Islet precursor cell (in vitro differentiated cells): ENCODE measurements at regions not wholly inside any gene's neighbourhood (a gene's known extent, or its start where the extent isn't known, plus 50 kb on each side); places are given as distances from the start of the nearest gene placed in this dataset.
A peak's percentile ranks its signal among the peaks of the same experiment; 100 is the strongest.

Experiments used
- DNase-seq: peaks from one replicate; pipeline ENCODE4 v3.0.0-alpha.2; 2018

GRCh38 chr2:185152186-185152585, 553.9 kb downstream of the ZNF804A start:
- no peak for DNase-seq

GRCh38 chr2:185161701-185162100, 563.4 kb downstream of the ZNF804A start:
- DNase-seq = no peak

DNA sequence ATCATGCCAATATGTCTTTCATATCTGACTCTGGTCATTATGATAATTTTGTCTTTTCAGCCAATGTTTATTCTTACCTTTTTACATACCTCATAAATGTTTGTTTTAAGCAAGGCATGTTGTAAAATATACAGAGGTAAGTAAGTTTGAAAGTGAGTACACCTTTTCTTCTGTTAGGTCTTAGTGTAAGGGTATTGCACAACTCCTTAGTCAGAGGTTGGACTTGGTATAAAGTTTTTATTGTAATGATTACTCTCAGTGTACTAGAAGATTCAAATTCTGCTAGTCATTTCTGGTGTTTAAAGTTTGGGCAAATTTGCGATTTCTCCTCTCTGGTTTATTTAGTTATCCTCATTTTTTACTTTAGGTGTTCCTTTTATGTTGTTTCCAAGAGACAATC, 564.3 kb upstream of the FSIP2 start:
- DNase-seq = no peak

GRCh38 chr2:185179743-185180142, 558.9 kb upstream of the FSIP2 start:
- DNase-seq = no peak

GRCh38 chr2:185181901-185182300, 556.7 kb upstream of the FSIP2 start:
- no peak for DNase-seq

GRCh38 chr2:185185044-185185443, 553.6 kb upstream of the FSIP2 start:
- no peak for DNase-seq

GRCh38 chr2:185187421-185187820, 551.2 kb upstream of the FSIP2 start:
- DNase-seq = peak; percentile 61

DNA sequence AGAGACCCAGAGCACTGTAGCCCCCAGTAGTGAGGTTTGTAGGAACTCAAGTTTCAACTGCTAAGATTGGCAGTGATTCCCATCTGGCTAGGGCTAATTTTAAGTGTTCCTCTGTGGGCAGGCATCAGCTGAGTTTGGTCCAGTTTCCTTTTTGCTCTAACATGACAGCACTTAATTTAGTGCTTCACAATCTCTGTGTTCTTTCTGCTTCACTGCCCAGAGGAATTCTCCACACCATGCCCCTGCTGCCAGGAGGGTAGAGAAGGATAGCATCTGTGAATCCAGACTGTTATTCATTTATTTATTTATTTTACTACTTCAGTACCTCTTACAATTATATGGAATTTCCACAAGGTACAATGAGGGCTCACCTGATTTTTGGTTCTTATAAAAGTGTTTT, 549.9 kb upstream of the FSIP2 start:
- DNase-seq = no peak

DNA sequence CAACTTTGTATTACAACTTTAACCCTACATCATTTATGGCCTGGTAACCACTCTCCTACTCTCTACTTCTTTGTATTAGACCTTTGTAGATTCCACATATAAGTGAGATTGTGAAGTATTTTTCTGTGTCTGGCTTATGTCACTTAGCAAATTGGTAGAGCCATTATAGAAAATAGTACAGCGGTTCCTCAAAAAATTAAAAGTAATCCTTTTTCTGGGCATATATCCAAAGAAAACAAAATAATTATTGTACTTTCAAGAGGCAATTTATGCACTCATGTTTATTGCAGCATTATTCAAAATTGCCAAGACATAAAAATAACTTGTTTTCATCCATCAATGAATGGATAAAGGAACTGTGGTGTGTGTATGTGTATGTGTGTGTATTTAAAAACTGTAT, 537.5 kb upstream of the FSIP2 start:
- DNase-seq = no peak

GRCh38 chr2:185202381-185202780, 536.2 kb upstream of the FSIP2 start:
- no peak for DNase-seq

DNA sequence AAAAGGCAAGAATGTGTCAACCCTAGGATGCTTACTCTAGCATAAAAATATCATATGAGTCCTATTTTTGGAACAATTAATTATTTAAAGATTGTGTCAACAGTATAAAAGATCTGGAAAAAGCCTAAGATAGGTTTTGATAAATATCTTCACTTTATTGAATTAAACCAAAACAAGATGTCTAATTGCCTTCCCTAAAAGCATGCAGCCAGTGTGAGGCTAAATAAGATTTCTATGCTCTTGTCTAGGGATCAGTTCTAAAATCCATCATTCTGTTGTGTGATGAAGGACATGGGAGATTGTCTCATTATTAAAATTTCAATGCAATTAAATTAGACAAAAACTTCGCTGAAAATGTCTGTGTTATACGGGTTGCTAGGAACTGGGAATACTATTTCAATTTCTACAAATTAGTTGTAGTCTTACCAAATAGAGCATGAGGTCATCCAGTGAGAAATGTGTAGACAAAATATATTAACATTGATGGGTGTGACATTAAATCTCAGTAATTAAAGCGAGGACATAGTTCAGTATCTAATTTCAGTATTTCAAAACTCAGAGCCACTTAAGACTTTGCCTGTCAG, 535.6 kb upstream of the FSIP2 start:
- DNase-seq = no peak

DNA sequence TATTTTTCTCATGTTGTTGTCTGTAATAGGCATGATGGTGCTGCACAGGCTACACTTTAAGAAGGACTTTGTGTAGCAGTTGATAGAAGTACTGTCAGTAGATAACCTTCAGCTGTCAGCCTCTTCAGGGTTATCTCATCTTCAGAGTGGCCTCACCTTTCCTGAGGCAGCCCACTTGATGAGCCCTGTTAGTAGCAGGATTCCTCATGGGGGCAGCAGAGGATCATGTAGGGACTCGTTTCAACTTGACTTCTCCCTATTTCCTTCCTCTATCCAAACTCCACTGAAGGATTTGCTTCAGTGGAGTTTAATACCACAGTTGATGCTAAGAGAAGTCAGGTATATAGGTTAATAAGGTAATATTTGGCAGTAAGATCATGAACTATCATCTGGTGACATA, 530.3 kb upstream of the FSIP2 start:
- peak; percentile 82 for DNase-seq

- DNase-seq = no peak
Measured at GRCh38 chr2:185215497-185215896, 523.1 kb upstream of the FSIP2 start.

DNA sequence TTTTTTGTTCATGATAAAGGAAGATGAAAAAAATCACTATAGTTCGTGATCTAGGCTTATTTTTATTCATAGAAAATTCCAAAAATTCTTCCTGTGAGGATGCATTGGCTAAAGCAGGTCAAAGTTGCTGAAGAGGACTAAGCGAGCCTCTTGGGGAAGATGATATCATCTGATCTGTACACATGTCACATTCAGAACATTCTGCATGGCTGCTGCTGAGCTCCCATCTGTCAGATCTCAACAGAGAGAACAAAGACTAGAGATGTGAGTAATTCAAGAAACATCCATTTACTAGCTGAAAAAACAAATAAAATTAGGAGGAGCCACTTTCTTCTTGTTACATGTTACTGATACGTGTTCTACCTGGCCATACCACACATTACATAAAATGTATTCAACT, 518.6 kb upstream of the FSIP2 start:
- DNase-seq = peak; percentile 80

DNA sequence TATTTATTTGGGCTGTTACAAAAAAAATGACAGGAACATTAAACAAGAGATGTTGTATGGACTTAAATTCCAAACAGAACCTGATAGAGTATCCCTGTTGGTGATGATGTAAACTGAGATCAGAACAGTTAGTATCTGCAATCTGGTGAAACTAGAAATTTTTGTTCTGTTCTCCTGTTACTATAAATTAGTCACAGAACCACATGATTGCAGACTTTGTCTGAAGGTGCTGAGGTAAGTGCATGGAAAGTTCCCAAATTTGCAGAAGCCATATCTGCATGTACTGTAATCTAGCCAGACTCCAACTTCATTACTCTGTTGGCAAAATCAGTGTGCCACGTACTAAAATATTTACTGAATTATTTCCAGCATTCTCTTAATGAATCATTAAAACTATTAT, 516.3 kb upstream of the FSIP2 start:
- no peak for DNase-seq

DNA sequence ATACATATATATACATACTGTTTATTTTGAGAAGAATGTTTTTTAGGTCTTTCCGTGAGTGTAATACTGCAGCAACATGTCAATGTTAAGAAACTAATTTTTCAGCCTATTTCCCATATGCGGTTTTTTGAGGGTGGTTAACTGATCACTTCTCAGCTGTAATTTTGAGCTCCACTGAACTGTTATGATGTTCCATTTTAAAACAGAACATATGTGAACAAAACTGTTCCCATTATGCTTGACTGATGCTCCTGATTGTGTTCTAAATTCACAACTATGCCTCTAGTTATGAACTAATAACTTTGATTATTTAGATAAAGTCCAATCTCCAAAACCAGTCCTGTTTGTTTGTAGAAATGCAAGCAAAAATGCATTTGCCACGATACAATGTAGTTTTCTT, 511.2 kb upstream of the FSIP2 start:
- no peak for DNase-seq

DNA sequence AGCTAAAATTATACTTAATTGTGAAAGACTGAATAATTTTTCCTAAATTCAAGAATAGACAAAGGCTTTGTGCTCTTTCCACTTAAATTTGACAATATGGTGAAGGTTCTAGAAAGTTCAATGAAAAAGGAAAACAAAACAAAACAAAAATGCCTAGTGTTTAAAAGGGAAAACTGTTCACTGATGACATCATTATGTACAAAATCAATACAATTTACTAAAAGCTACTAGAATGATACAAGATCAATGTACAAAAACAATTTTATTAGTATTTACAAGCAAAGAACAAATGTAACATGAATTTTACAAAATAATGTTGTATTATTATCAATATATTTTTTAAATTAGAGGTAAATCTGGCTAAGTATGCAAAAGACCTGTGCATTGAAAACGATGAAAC, 499.1 kb upstream of the FSIP2 start:
- no peak for DNase-seq

- no peak for DNase-seq
Measured at GRCh38 chr2:185240796-185241195, 497.8 kb upstream of the FSIP2 start.

- DNase-seq = no peak
Measured at GRCh38 chr2:185241556-185241955, 497.0 kb upstream of the FSIP2 start.

- no peak for DNase-seq
Measured at GRCh38 chr2:185242462-185242861, 496.1 kb upstream of the FSIP2 start.

DNA sequence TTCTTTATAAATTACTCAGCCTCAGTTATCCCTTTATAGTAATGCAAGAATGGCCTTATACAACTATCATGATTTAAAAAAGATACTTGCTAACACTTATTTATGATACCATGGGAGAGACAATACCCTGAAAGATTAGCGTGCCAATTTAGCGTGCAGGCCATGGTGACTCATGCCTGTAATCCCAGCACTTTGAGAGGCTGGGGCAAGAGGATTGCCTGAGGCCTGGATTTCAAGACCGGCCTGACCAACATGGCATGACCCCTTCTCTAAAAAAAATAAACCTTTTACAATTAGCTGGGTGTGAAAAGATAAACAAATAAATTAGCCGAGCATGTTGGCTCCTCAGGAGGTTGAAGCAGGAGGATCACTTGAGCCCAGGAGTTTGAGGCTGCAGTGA, 493.4 kb upstream of the FSIP2 start:
- DNase-seq = no peak

GRCh38 chr2:185245806-185246205, 492.8 kb upstream of the FSIP2 start:
- no peak for DNase-seq

- no peak for DNase-seq
Measured at GRCh38 chr2:185246717-185247116, 491.9 kb upstream of the FSIP2 start.

- no peak for DNase-seq
Measured at GRCh38 chr2:185255566-185255965, 483.0 kb upstream of the FSIP2 start.

GRCh38 chr2:185265747-185266146, 472.9 kb upstream of the FSIP2 start:
- no peak for DNase-seq

DNA sequence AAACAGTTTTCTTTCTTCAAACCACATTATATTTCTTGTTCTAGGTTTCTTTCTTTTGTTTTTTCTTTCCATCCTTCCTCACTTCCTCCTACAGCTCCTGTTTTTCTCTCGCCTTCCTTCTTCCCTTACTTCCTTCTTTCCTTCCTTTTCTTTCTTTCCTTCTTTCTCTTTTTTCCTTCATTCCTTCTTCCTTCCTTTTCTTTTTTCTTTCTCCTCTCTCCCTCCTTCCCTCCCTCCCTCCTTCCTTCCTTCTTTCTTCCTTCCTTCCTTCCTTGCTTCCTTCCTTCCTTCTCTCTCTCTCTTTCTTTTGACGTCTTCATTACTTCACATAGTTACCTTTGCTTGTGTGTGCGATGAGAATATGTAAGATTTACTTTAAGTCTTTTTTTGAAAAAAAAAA, 470.0 kb upstream of the FSIP2 start:
- no peak for DNase-seq
